Chondrocyte (in vitro differentiated cells): ENCODE measurements at regions not wholly inside any gene's neighbourhood (a gene's known extent, or its start where the extent isn't known, plus 50 kb on each side); places are given as distances from the start of the nearest gene placed in this dataset.

Source experiments
- DNase-seq: peaks from one replicate; pipeline ENCODE4 v3.0.0; 2021; ENCODE audit warnings: mixed read lengths, low spot score
- H3K27ac Mint-ChIP-seq: one replicate; pipeline ENCODE4 v1.8.0; 2021; ENCODE audit warnings: mild to moderate bottlenecking, moderate library complexity, mixed read lengths; ENCODE audit not compliant: unreplicated experiment
- H3K27me3 Mint-ChIP-seq: 2 replicates; pipeline ENCODE4 v1.8.0; 2021; ENCODE audit warnings: low read depth, mixed read lengths
- H3K36me3 Mint-ChIP-seq: 2 replicates; pipeline ENCODE4 v1.8.0; 2021; ENCODE audit warnings: low read depth, mixed read lengths
- H3K4me1 Mint-ChIP-seq: 2 replicates; pipeline ENCODE4 v1.8.0; 2021; ENCODE audit warnings: low read depth, mild to moderate bottlenecking, mixed read lengths
- H3K4me3 Mint-ChIP-seq: one replicate; pipeline ENCODE4 v1.8.0; 2021; ENCODE audit warnings: mild to moderate bottlenecking, moderate library complexity, mixed read lengths; ENCODE audit not compliant: unreplicated experiment
- H3K9me3 Mint-ChIP-seq: 2 replicates; pipeline ENCODE4 v1.8.0; 2021; ENCODE audit warnings: low read depth, mixed read lengths
- CTCF ChIP-seq: fragments of 200-600 bp; sonication (generic); IDR thresholded peaks from 2 replicates; pipeline ENCODE4 v1.5.0; 2021; ENCODE audit warnings: antibody characterized with exemption, mild to moderate bottlenecking, moderate library complexity

- peaks cover 6% of the 10 kb centered on the region for H3K4me1 Mint-ChIP-seq
- no peak overlapping the region for H3K4me3 Mint-ChIP-seq
- DNase-seq = no peak
- no peaks in the 10 kb centered on the region for H3K36me3 Mint-ChIP-seq
- H3K9me3 Mint-ChIP-seq = no peaks in the 10 kb centered on the region
- no peak for TF ChIP-seq CTCF
- no peaks in the 10 kb centered on the region for H3K27me3 Mint-ChIP-seq
- H3K27ac Mint-ChIP-seq = no peak overlapping the region
These were observed 295.0 kb upstream of the IGFBP3 start for GRCh38 chr7:46215987-46216567.

- Mint-ChIP-seq H3K4me3 (no peak overlapping the region), H3K4me1 (peaks cover 5% of the 10 kb centered on the region), H3K36me3 (no peaks in the 10 kb centered on the region), H3K9me3 (no peaks in the 10 kb centered on the region), H3K27me3 (no peaks in the 10 kb centered on the region), H3K27ac (no peak overlapping the region)
- no peak for DNase-seq
- TF ChIP-seq CTCF = no peak
These were observed 293.5 kb upstream of the IGFBP3 start for GRCh38 chr7:46214526-46214925.

GRCh38 chr7:46213154-46213537 lies 292.1 kb upstream of the IGFBP3 start:
- Mint-ChIP-seq H3K27ac (no peak overlapping the region), H3K9me3 (no peaks in the 10 kb centered on the region), H3K4me3 (no peak overlapping the region), H3K36me3 (no peaks in the 10 kb centered on the region), H3K27me3 (no peaks in the 10 kb centered on the region), H3K4me1 (peaks cover 8% of the 10 kb centered on the region)
- no peak for TF ChIP-seq CTCF
- DNase-seq = no peak

GRCh38 chr7:46212425-46213153 lies 291.5 kb upstream of the IGFBP3 start:
- Mint-ChIP-seq H3K4me3 (no peak overlapping the region), H3K4me1 (peaks cover 8% of the 10 kb centered on the region), H3K36me3 (no peaks in the 10 kb centered on the region), H3K9me3 (no peaks in the 10 kb centered on the region), H3K27me3 (no peaks in the 10 kb centered on the region), H3K27ac (no peak overlapping the region)
- DNase-seq = no peak
- no peak for TF ChIP-seq CTCF

- TF ChIP-seq CTCF = no peak
- DNase-seq = no peak
- Mint-ChIP-seq H3K27me3 (no peaks in the 10 kb centered on the region), H3K9me3 (no peaks in the 10 kb centered on the region), H3K4me1 (peaks cover 8% of the 10 kb centered on the region), H3K36me3 (no peaks in the 10 kb centered on the region), H3K4me3 (no peak overlapping the region), H3K27ac (no peak overlapping the region)
These were observed 289.4 kb upstream of the IGFBP3 start for GRCh38 chr7:46210467-46210866.
